Neural crest cell (in vitro differentiated cells): ENCODE measurements at regions not wholly inside any gene's neighbourhood (a gene's known extent, or its start where the extent isn't known, plus 50 kb on each side); places are given as distances from the start of the nearest gene placed in this dataset.
"Not testable (repeated sequence)": the region's sequence is repeated elsewhere in the genome, so short reads cannot be mapped to it uniquely, and the experiment has no call there.

ENCODE experiments used
- DNase-seq: peaks from one replicate; pipeline ENCODE4 v3.0.0; 2021; ENCODE audit warnings: low read depth, mixed read lengths, low spot score
- H3K27ac Mint-ChIP-seq: one replicate; pipeline ENCODE4 v1.8.0; 2021; ENCODE audit warnings: mild to moderate bottlenecking, mixed read lengths; ENCODE audit not compliant: unreplicated experiment
- H3K27me3 Mint-ChIP-seq: 2 replicates; pipeline ENCODE4 v1.8.0; 2021; ENCODE audit warnings: low read depth, mild to moderate bottlenecking, mixed read lengths
- H3K36me3 Mint-ChIP-seq: 2 replicates; pipeline ENCODE4 v1.8.0; 2021; ENCODE audit warnings: low read depth, mild to moderate bottlenecking, mixed read lengths
- H3K4me1 Mint-ChIP-seq: 2 replicates; pipeline ENCODE4 v1.8.0; 2021; ENCODE audit warnings: mixed read lengths
- H3K4me3 Mint-ChIP-seq: one replicate; pipeline ENCODE4 v1.8.0; 2021; ENCODE audit warnings: mild to moderate bottlenecking, mixed read lengths
- H3K9me3 Mint-ChIP-seq: 2 replicates; pipeline ENCODE4 v1.8.0; 2021; ENCODE audit warnings: mixed read lengths
- CTCF ChIP-seq: fragments of 200-600 bp; sonication (generic); conservative IDR thresholded peaks from 2 replicates; pipeline ENCODE4 v1.5.0; 2021; ENCODE audit warnings: antibody characterized with exemption, mild to moderate bottlenecking

GRCh38 chr10:8853048-8853447 lies 798.6 kb downstream of the GATA3 start:
- Mint-ChIP-seq H3K36me3 (no peaks in the 10 kb centered on the region), H3K4me1 (no peaks in the 10 kb centered on the region), H3K27ac (no peak overlapping the region), H3K9me3 (no peaks in the 10 kb centered on the region), H3K27me3 (peaks cover 70% of the 10 kb centered on the region), H3K4me3 (no peak overlapping the region)
- DNase-seq: no peak
- no peak for TF ChIP-seq CTCF

GRCh38 chr10:8868924-8869323 lies 814.4 kb downstream of the GATA3 start:
- not testable (repeated sequence) for H3K9me3 Mint-ChIP-seq

GRCh38 chr10:8873310-8873709 lies 818.8 kb downstream of the GATA3 start:
- Mint-ChIP-seq H3K4me3 (no peak overlapping the region), H3K27me3 (peaks cover 64% of the 10 kb centered on the region), H3K9me3 (no peaks in the 10 kb centered on the region), H3K27ac (no peak overlapping the region), H3K36me3 (no peaks in the 10 kb centered on the region), H3K4me1 (no peaks in the 10 kb centered on the region)
- DNase-seq: no peak
- peak; percentile 56 for TF ChIP-seq CTCF

More at GRCh38 chr10:8868924-8869323, 814.4 kb downstream of the GATA3 start:
- not testable (repeated sequence) for H3K36me3 Mint-ChIP-seq, H3K27ac Mint-ChIP-seq, H3K4me1 Mint-ChIP-seq, H3K4me3 Mint-ChIP-seq, DNase-seq
- H3K27me3 Mint-ChIP-seq: peaks cover 31% of the 10 kb centered on the region

- Mint-ChIP-seq H3K4me3 (no peak overlapping the region), H3K36me3 (no peaks in the 10 kb centered on the region), H3K27ac (no peak overlapping the region), H3K4me1 (no peaks in the 10 kb centered on the region), H3K9me3 (no peaks in the 10 kb centered on the region), H3K27me3 (peaks cover 71% of the 10 kb centered on the region)
- no peak for TF ChIP-seq CTCF
- no peak for DNase-seq
Observed at GRCh38 chr10:8874268-8874667, 819.8 kb downstream of the GATA3 start.

DNA sequence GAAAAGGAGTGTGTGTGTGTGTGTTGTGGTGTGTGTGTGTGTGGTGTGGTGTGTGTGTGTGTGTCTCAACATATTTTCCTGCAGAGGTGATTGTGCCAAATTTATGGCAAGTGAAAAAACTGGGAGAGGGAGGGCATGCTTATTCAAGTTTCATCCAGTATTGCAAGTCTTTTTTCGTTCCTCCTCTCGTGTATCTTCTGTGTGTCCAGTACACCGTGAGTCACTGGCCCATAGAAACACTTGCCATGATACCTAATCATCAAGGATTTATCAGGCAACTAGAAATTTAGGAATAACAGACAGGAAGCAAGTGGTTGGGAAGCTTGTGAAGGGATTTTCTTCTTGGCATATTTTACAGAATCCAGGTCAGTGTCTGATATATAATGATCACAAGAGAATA lies 820.5 kb downstream of the GATA3 start:
- TF ChIP-seq CTCF: no peak
- Mint-ChIP-seq H3K4me1 (no peaks in the 10 kb centered on the region), H3K4me3 (no peak overlapping the region), H3K27ac (peak overlapping the region; percentile 35), H3K36me3 (no peaks in the 10 kb centered on the region), H3K27me3 (peaks cover 77% of the 10 kb centered on the region), H3K9me3 (no peaks in the 10 kb centered on the region)
- no peak for DNase-seq

DNA sequence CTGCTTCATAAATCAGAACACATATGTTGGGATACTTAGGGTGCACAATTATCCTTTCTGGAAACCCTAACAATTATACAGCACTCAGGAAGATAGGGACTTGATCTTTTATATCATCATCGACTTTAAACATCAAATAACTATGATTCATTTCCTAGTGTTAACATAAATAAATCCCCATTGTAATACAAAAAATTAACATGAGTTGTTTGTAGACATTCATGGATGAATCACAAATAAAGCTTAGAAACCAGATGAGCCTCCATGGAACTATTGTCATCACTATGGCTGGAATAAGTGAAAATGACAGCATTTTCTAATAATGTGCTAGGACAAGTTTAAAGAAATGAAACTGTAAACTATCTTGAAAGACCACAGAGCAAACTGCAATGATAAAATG lies 821.7 kb downstream of the GATA3 start:
- Mint-ChIP-seq H3K4me1 (no peaks in the 10 kb centered on the region), H3K27me3 (peaks cover 77% of the 10 kb centered on the region), H3K9me3 (no peaks in the 10 kb centered on the region), H3K36me3 (no peaks in the 10 kb centered on the region), H3K4me3 (no peak overlapping the region), H3K27ac (no peak overlapping the region)
- TF ChIP-seq CTCF: no peak
- no peak for DNase-seq
